H9 (cell line): ENCODE measurements at regions not wholly inside any gene's neighbourhood (a gene's known extent, or its start where the extent isn't known, plus 50 kb on each side); places are given as distances from the start of the nearest gene placed in this dataset.

ENCODE experiments used
- DNase-seq: peaks from one replicate; pipeline ENCODE4 v3.0.0-alpha.2; 2017
- H2AFZ ChIP-seq: one replicate; pipeline ENCODE4 v1.6.1; 2013; ENCODE audit warnings: mild to moderate bottlenecking, low read length, control low read depth, moderate library complexity
- H2AK5ac ChIP-seq: 2 replicates; pipeline ENCODE4 v1.6.1; 2013; ENCODE audit warnings: low read length, control low read depth, mixed read lengths; ENCODE audit not compliant: insufficient read length
- H2BK120ac ChIP-seq: one replicate; pipeline ENCODE4 v1.6.1; 2013; ENCODE audit warnings: low read depth, mild to moderate bottlenecking, low read length, control low read depth, inconsistent platforms; ENCODE audit not compliant: poor library complexity, severe bottlenecking
- H2BK12ac ChIP-seq: 2 replicates; pipeline ENCODE4 v1.6.1; 2013; ENCODE audit warnings: low read length, control low read depth, mixed read lengths, low read depth; ENCODE audit not compliant: insufficient read length
- H2BK15ac ChIP-seq: 2 replicates; pipeline ENCODE4 v1.6.1; 2013; ENCODE audit warnings: low read depth, low read length, control low read depth
- H2BK20ac ChIP-seq: one replicate; pipeline ENCODE4 v1.6.1; 2013; ENCODE audit warnings: low read depth, mild to moderate bottlenecking, low read length, control low read depth, inconsistent platforms; ENCODE audit not compliant: poor library complexity, severe bottlenecking
- H2BK5ac ChIP-seq: 2 replicates; pipeline ENCODE4 v1.6.1; 2013; ENCODE audit warnings: low read length, control low read depth, mixed read lengths; ENCODE audit not compliant: insufficient read length
- H3K14ac ChIP-seq: 2 replicates; pipeline ENCODE4 v1.6.1; 2013; ENCODE audit warnings: low read length, control low read depth; ENCODE audit not compliant: insufficient read depth
- H3K18ac ChIP-seq: 2 replicates; pipeline ENCODE4 v1.6.1; 2013; ENCODE audit warnings: low read depth, mild to moderate bottlenecking, mixed read lengths, low read length, control low read depth; ENCODE audit not compliant: insufficient read length
- H3K23ac ChIP-seq: 2 replicates; pipeline ENCODE4 v1.6.1; 2013; ENCODE audit warnings: low read length, control low read depth, mixed read lengths, low read depth; ENCODE audit not compliant: insufficient read length
- H3K23me2 ChIP-seq: 2 replicates; pipeline ENCODE4 v1.6.1; 2013; ENCODE audit warnings: low read depth, mild to moderate bottlenecking, mixed read lengths, low read length, control low read depth; ENCODE audit not compliant: insufficient read length, poor library complexity, severe bottlenecking
- H3K27ac ChIP-seq: 2 replicates; pipeline ENCODE4 v1.5.1; 2013; ENCODE audit warnings: low read length, control low read depth, mixed read lengths, low read depth; ENCODE audit not compliant: insufficient read length
- H3K27me3 ChIP-seq: 2 replicates; pipeline ENCODE4 v1.6.1; 2013; ENCODE audit warnings: low read length, control low read depth, inconsistent platforms; ENCODE audit not compliant: insufficient read depth
- H3K4ac ChIP-seq: 2 replicates; pipeline ENCODE4 v1.6.1; 2013; ENCODE audit warnings: low read depth, mild to moderate bottlenecking, control low read depth, inconsistent platforms, low read length, moderate library complexity
- H3K4me1 ChIP-seq: 2 replicates; pipeline ENCODE4 v1.6.1; 2013; ENCODE audit warnings: low read length, control low read depth, inconsistent platforms; ENCODE audit not compliant: insufficient read depth
- H3K4me2 ChIP-seq: 2 replicates; pipeline ENCODE4 v1.6.1; 2013; ENCODE audit warnings: low read length, control low read depth, mixed read lengths; ENCODE audit not compliant: insufficient read length, insufficient read depth
- H3K56ac ChIP-seq: 2 replicates; pipeline ENCODE4 v1.6.1; 2013; ENCODE audit warnings: low read depth, mild to moderate bottlenecking, mixed read lengths, low read length, control low read depth; ENCODE audit not compliant: insufficient read length
- H3K79me1 ChIP-seq: 2 replicates; pipeline ENCODE4 v1.6.1; 2013; ENCODE audit warnings: low read depth, mild to moderate bottlenecking, moderate library complexity, low read length, control low read depth, inconsistent platforms; ENCODE audit not compliant: insufficient read depth, poor library complexity, severe bottlenecking
- H3K79me2 ChIP-seq: 2 replicates; pipeline ENCODE4 v1.6.1; 2013; ENCODE audit warnings: low read length, control low read depth, inconsistent platforms; ENCODE audit not compliant: insufficient read depth
- H3K9ac ChIP-seq: 2 replicates; pipeline ENCODE4 v1.6.1; 2013; ENCODE audit warnings: low read length, control low read depth, mixed read lengths; ENCODE audit not compliant: insufficient read length; ENCODE audit errors: extremely low read depth
- H3K9me3 ChIP-seq: one replicate; pipeline ENCODE4 v1.6.1; 2013; ENCODE audit warnings: low read depth, low read length, inconsistent platforms; ENCODE audit not compliant: control insufficient read depth
- H3T11ph ChIP-seq: one replicate; pipeline ENCODE4 v1.6.1; 2013; ENCODE audit warnings: mild to moderate bottlenecking, low read length, control low read depth, inconsistent platforms
- H4K20me1 ChIP-seq: one replicate; pipeline ENCODE4 v1.6.1; 2013; ENCODE audit not compliant: control insufficient read depth, insufficient read length, insufficient read depth
- H4K5ac ChIP-seq: 2 replicates; pipeline ENCODE4 v1.6.1; 2013; ENCODE audit warnings: low read depth, mild to moderate bottlenecking, mixed read lengths, low read length, control low read depth; ENCODE audit not compliant: insufficient read length
- H4K8ac ChIP-seq: replicated peaks from 2 replicates; pipeline ENCODE4 v1.6.1; 2013; ENCODE audit warnings: low read length, control low read depth, mixed read lengths, low read depth; ENCODE audit not compliant: insufficient read length
- H4K91ac ChIP-seq: 2 replicates; pipeline ENCODE4 v1.6.1; 2013; ENCODE audit warnings: low read depth, mild to moderate bottlenecking, moderate library complexity, mixed read lengths, low read length, control low read depth; ENCODE audit not compliant: insufficient read length
- H3K27ac Mint-ChIP-seq, 3 experiments: 2 replicates in 2 of 3; 3 replicates in 1 of 3; pipeline ENCODE4 v1.8.0; 2020 to 2021; ENCODE audit warnings: mixed read lengths in 3 of 3, mild to moderate bottlenecking in 1 of 3, moderate library complexity in 1 of 3
- H3K27me3 Mint-ChIP-seq: 2 replicates; pipeline ENCODE4 v1.8.0; 2021; ENCODE audit warnings: low read depth, mild to moderate bottlenecking, moderate library complexity, mixed read lengths
- H3K36me3 Mint-ChIP-seq, 3 experiments: 2 replicates in 2 of 3; 3 replicates in 1 of 3; pipeline ENCODE4 v1.8.0; 2020 to 2021; ENCODE audit warnings: low read depth in 3 of 3, mixed read lengths in 3 of 3; ENCODE audit not compliant: insufficient read depth in 1 of 3
- H3K4me1 Mint-ChIP-seq, 2 experiments: 2 replicates each; pipeline ENCODE4 v1.8.0; 2020; ENCODE audit warnings: mixed read lengths in 2 of 2
- H3K4me3 Mint-ChIP-seq, 2 experiments: 2 replicates in 1 of 2; 3 replicates in 1 of 2; pipeline ENCODE4 v1.8.0; 2020 to 2021; ENCODE audit warnings: mild to moderate bottlenecking in 2 of 2, mixed read lengths in 2 of 2, moderate library complexity in 1 of 2
- H3K9me3 Mint-ChIP-seq, 2 experiments: 2 replicates in 1 of 2; 3 replicates in 1 of 2; pipeline ENCODE4 v1.8.0; 2020; ENCODE audit warnings: mild to moderate bottlenecking in 2 of 2, mixed read lengths in 2 of 2, moderate library complexity in 1 of 2
- CTCF ChIP-seq: fragments of 200-600 bp; sonication (generic); conservative IDR thresholded peaks from 3 replicates; pipeline ENCODE4 v1.8.0; 2021; ENCODE audit warnings: antibody characterized with exemption, mild to moderate bottlenecking
- WGBS: extraction: QIAGEN DNeasy Blood & Tissue Kit; methylation state at CpG from one replicate; pipeline ENCODE4 v1.1.7; 2013; ENCODE audit warnings: missing lambda C conversion rate, low lambda C conversion rate, mixed read lengths; ENCODE audit not compliant: insufficient read length; ENCODE audit errors: extremely low coverage; 5-methylcytosine and 5-hydroxymethylcytosine counted together

GRCh38 chr7:53458636-53459035, 423.2 kb downstream of the POM121L12 start:
- H3K4me1 ChIP-seq = no peaks in the 10 kb centered on the region
- H3K27ac Mint-ChIP-seq = no peak overlapping the region
- no peaks in the 10 kb centered on the region for H3K36me3 Mint-ChIP-seq
- H3K4ac ChIP-seq = no peak overlapping the region
- H3K4me1 Mint-ChIP-seq = no peaks in the 10 kb centered on the region
- no peaks in the 10 kb centered on the region for H3K27me3 Mint-ChIP-seq
- H3K9me3 Mint-ChIP-seq = no peaks in the 10 kb centered on the region
- H4K91ac ChIP-seq = no peak overlapping the region
- no peak overlapping the region for H3K56ac ChIP-seq
- no peak overlapping the region for H3K14ac ChIP-seq
- no peak overlapping the region for H4K8ac ChIP-seq
- no peaks in the 10 kb centered on the region for H3K79me1 ChIP-seq
- H3K4me3 Mint-ChIP-seq = no peak overlapping the region
- no peak overlapping the region for H3K4me2 ChIP-seq
- no peaks in the 10 kb centered on the region for H3K27me3 ChIP-seq
- no peak overlapping the region for H3K18ac ChIP-seq
- H3K27ac ChIP-seq = no peak overlapping the region
- no peak overlapping the region for H2AK5ac ChIP-seq
- H2BK120ac ChIP-seq = no peak overlapping the region
- H3K79me2 ChIP-seq = no peaks in the 10 kb centered on the region
- no peak overlapping the region for H2BK20ac ChIP-seq
- WGBS = no CpG with 5 or more reads among the region's 3 CpGs
- H3K23me2 ChIP-seq = no peaks in the 10 kb centered on the region
- H3T11ph ChIP-seq = no peak overlapping the region
- no peak overlapping the region for H2AFZ ChIP-seq
- no peak overlapping the region for H2BK15ac ChIP-seq
- no peak for DNase-seq
- H2BK5ac ChIP-seq = no peak overlapping the region
- no peaks in the 10 kb centered on the region for H3K9me3 ChIP-seq
- no peak overlapping the region for H3K9ac ChIP-seq
- no peak overlapping the region for H2BK12ac ChIP-seq
- no peak overlapping the region for H3K23ac ChIP-seq
- H4K20me1 ChIP-seq = no peaks in the 10 kb centered on the region
- H4K5ac ChIP-seq = no peak overlapping the region
- TF ChIP-seq CTCF = no peak
